AG09309 (cell line): ENCODE measurements at regions not wholly inside any gene's neighbourhood (a gene's known extent, or its start where the extent isn't known, plus 50 kb on each side); places are given as distances from the start of the nearest gene placed in this dataset.
A peak's percentile ranks its signal among the peaks of the same experiment; 100 is the strongest.

ENCODE experiments used
- DNase-seq: peaks from one replicate; pipeline ENCODE4 v3.0.0-alpha.2; 2010; ENCODE audit warnings: low read depth
- H3K4me3 ChIP-seq: 2 replicates; pipeline ENCODE4 v1.5.1; 2011; ENCODE audit warnings: mild to moderate bottlenecking, low read depth, low read length, moderate library complexity; ENCODE audit not compliant: control insufficient read depth
- CTCF ChIP-seq: IDR thresholded peaks from 2 replicates; pipeline ENCODE4 v1.5.1; 2011; ENCODE audit warnings: mild to moderate bottlenecking, low read depth, low read length, inconsistent platforms; ENCODE audit not compliant: insufficient read depth, control insufficient read depth; ENCODE audit errors: missing control alignments

- no peak overlapping the region for H3K4me3 ChIP-seq
- DNase-seq, result peak; percentile 63
- no peak for TF ChIP-seq CTCF
Observed at GRCh38 chr4:54498661-54499111, 159.1 kb upstream of the KIT start.

GRCh38 chr4:54499308-54500074, 158.3 kb upstream of the KIT start:
- peak; percentile 51 for DNase-seq
- TF ChIP-seq CTCF, result no peak
- H3K4me3 ChIP-seq, result no peak overlapping the region

- no peak for TF ChIP-seq CTCF
- no peak for DNase-seq
- H3K4me3 ChIP-seq, result no peak overlapping the region
Observed at GRCh38 chr4:54505362-54505761, 152.4 kb upstream of the KIT start.

- no peak for DNase-seq
- TF ChIP-seq CTCF, result no peak
- no peak overlapping the region for H3K4me3 ChIP-seq
Observed at GRCh38 chr4:54505996-54506395, 151.8 kb upstream of the KIT start.

- TF ChIP-seq CTCF, result no peak
- H3K4me3 ChIP-seq, result no peak overlapping the region
- no peak for DNase-seq
Observed at GRCh38 chr4:54509057-54509456, 148.7 kb upstream of the KIT start.

- peak; percentile 74 for DNase-seq
- no peak overlapping the region for H3K4me3 ChIP-seq
- no peak for TF ChIP-seq CTCF
Observed at GRCh38 chr4:54513204-54513603, 144.6 kb upstream of the KIT start.
